ENCODE measurements at regions not wholly inside any gene's neighbourhood (a gene's known extent, or its start where the extent isn't known, plus 50 kb on each side); places are given as distances from the start of the nearest gene placed in this dataset.

GRCh38 chr18:59063912-59064311 is 75.8 kb upstream of the SEC11C start:
- no peaks in the 10 kb centered on the region for H3K4me1 ChIP-seq (replicated peaks in 1 of 4; ENCODE audit: control insufficient read depth in 3 of 4, insufficient read depth in 4 of 4, low read length in 3 of 4)
- H3K14ac ChIP-seq (ENCODE audit: insufficient read length), result no peak overlapping the region
- no peak overlapping the region for H2AK5ac ChIP-seq (ENCODE audit: low read depth, low read length)
- H4K5ac ChIP-seq (ENCODE audit: insufficient read length, low read depth, low read length), result no peak overlapping the region
- H3K9ac ChIP-seq (replicated peaks in 1 of 4; ENCODE audit: extremely low read depth in 1 of 4, low read depth in 3 of 4, low read length in 3 of 4), result no peak overlapping the region
- ChIA-PET CTCF (ENCODE audit: partially characterized antibody) (interaction anchor here (1.0 to 17.9 kb wide), 4 partner anchors 9 to 289 kb away, joined by 3 to 591 read pairs (median 4); no protein-coding TSS in a partner anchor), POLR2A (ENCODE audit: partially characterized antibody) (no interaction called here)
- no peak overlapping the region for H4K8ac ChIP-seq (ENCODE audit: extremely low read depth, insufficient read depth, low read length)
- H3K23me2 ChIP-seq (ENCODE audit: low read depth, low read length), result no peaks in the 10 kb centered on the region
- H3K4ac ChIP-seq (replicated peaks; ENCODE audit: insufficient read length, low read depth, low read length), result no peak overlapping the region
- H4K20me1 ChIP-seq (replicated peaks in 1 of 2; ENCODE audit: control insufficient read depth in 1 of 2, insufficient read depth in 2 of 2, low read length in 2 of 2), result no peaks in the 10 kb centered on the region
- H2BK5ac ChIP-seq (ENCODE audit: low read depth, low read length), result no peak overlapping the region
- no peak overlapping the region for H2AFZ ChIP-seq (ENCODE audit: low read length)
- H3K23ac ChIP-seq (ENCODE audit: insufficient read length), result no peak overlapping the region
- no peaks in the 10 kb centered on the region for H3K79me1 ChIP-seq (ENCODE audit: low read depth, low read length)
- WGBS, 2 experiments (ENCODE audit: extremely low coverage in 1 of 2, insufficient coverage in 1 of 2, insufficient read length in 1 of 2, insufficient replicate concordance in 2 of 2, low coverage in 1 of 2, low lambda C conversion rate in 2 of 2, missing lambda C conversion rate in 1 of 2), result 88% methylated on average over 4 of the region's 4 CpGs; no CpG with 5 or more reads in 1 of the 2 experiments
- H3K79me2 ChIP-seq (ENCODE audit: control insufficient read depth in 1 of 2, insufficient read depth in 2 of 2, low read length in 2 of 2), result no peaks in the 10 kb centered on the region
- no peak overlapping the region for H4K91ac ChIP-seq (replicated peaks; ENCODE audit: insufficient read length, low read length)
- no peak overlapping the region for H2BK120ac ChIP-seq (replicated peaks; ENCODE audit: low read depth, low read length)
- no peak overlapping the region for H3K27ac ChIP-seq (ENCODE audit: low read depth, low read length)
- H3K36me3 ChIP-seq (ENCODE audit: control insufficient read depth in 2 of 4, insufficient read depth in 4 of 4, low read length in 3 of 4), result no peaks in the 10 kb centered on the region
- no peak overlapping the region for H3K56ac ChIP-seq (replicated peaks; ENCODE audit: insufficient read length, low read depth, low read length)
- no peak overlapping the region for H3K4me2 ChIP-seq (ENCODE audit: insufficient read depth in 1 of 2, low read depth in 2 of 2, low read length in 2 of 2)
- no peak overlapping the region for H3K4me3 ChIP-seq (ENCODE audit: extremely low read depth in 1 of 4, insufficient read depth in 2 of 4, low read depth in 3 of 4, low read length in 4 of 4)
- DNase-seq (ENCODE audit: low read depth in 1 of 2, low spot score in 2 of 2) (no peak), FAIRE-seq (no peak)
- H2BK12ac ChIP-seq (ENCODE audit: low read depth, low read length), result no peak overlapping the region
- no peaks in the 10 kb centered on the region for H3K27me3 ChIP-seq (replicated peaks in 1 of 4; ENCODE audit: control insufficient read depth in 3 of 4, extremely low read depth in 1 of 4, insufficient read depth in 3 of 4, low read length in 3 of 4)
- H3K18ac ChIP-seq (ENCODE audit: extremely low read depth, low read length), result no peak overlapping the region
- H3K9me3 ChIP-seq (ENCODE audit: insufficient read depth in 2 of 2, low read depth in 1 of 2, low read length in 1 of 2), result no peaks in the 10 kb centered on the region
- no peak overlapping the region for H2BK15ac ChIP-seq (ENCODE audit: low read length)
- no peak overlapping the region for H2BK20ac ChIP-seq (ENCODE audit: low read length)
- no peak for TF ChIP-seq CTBP2 (IDR thresholded peaks at IDR 0.05; ENCODE audit: borderline replicate concordance, insufficient read depth, insufficient read length, low read length)
- no peak for TF ChIP-seq SIRT6 (IDR thresholded peaks at IDR 0.05; ENCODE audit: low read length)
- no peak for TF ChIP-seq CREB1 (IDR thresholded peaks at IDR 0.05)
- TF ChIP-seq SIX5 (IDR thresholded peaks at IDR 0.05; ENCODE audit: low read depth, low read length), result no peak
- no peak for TF ChIP-seq RNF2 (IDR thresholded peaks at IDR 0.05; ENCODE audit: borderline replicate concordance, low read depth, low read length, missing control alignments, poor library complexity, severe bottlenecking)
- no peak for TF ChIP-seq RAD21 (IDR thresholded peaks at IDR 0.05 in 1 of 2, conservative IDR thresholded peaks at IDR 0.05 in 1 of 2; ENCODE audit: low read depth in 2 of 2, low read length in 2 of 2)
- TF ChIP-seq TAF1 (IDR thresholded peaks at IDR 0.05; ENCODE audit: low read depth, low read length), result no peak
- TF ChIP-seq EZH2 (IDR thresholded peaks at IDR 0.05; ENCODE audit: low read depth, low read length, severe bottlenecking), result no peak
- TF ChIP-seq BCL11A (IDR thresholded peaks at IDR 0.05; ENCODE audit: low read depth in 2 of 2, low read length in 2 of 2), result no peak
- TF ChIP-seq CHD2 (IDR thresholded peaks at IDR 0.05; ENCODE audit: low read length), result no peak
- TF ChIP-seq ATF2 (IDR thresholded peaks at IDR 0.05; ENCODE audit: low read length), result no peak
- TF ChIP-seq USF2 (IDR thresholded peaks at IDR 0.05; ENCODE audit: low read length), result no peak
